GM12878 (cell line): ENCODE measurements at regions not wholly inside any gene's neighbourhood (a gene's known extent, or its start where the extent isn't known, plus 50 kb on each side); places are given as distances from the start of the nearest gene placed in this dataset.

ENCODE experiments used
- ATAC-seq: fragments of 200-7000 bp; cut with Tn5 transposase; 3 replicates; pipeline ENCODE4 v1.9.1; 2020; ENCODE audit warnings: mild to moderate bottlenecking, moderate library complexity
- BruUV-seq: library from RNA; stranded (reverse); fragments of 400-500 nt; replicated peaks from 2 replicates; lab custom pipeline; 2021; lab: Mats Ljungman, UMichigan
- CTCF ChIA-PET: fragments of 300-600 bp; sonication (Branson Sonifier 250); formaldehyde crosslinking; extraction: SDS; loops from one replicate; lab custom pipeline; 2021; ENCODE audit warnings: inconsistent platforms; lab: Yijun Ruan, JAX
- POLR2A ChIA-PET: fragments of 350-600 bp; formaldehyde crosslinking; extraction: SDS; loops from one replicate; lab custom pipeline; 2021; ENCODE audit warnings: inconsistent platforms; lab: Charles Lee
- RAD21 ChIA-PET: fragments of 300-600 bp; sonication (Branson Sonifier 250); formaldehyde crosslinking; loops from one replicate; lab custom pipeline; 2023; ENCODE audit warnings: antibody characterized with exemption; ENCODE audit not compliant: unreplicated experiment; lab: Charles Lee
- SMC1A ChIA-PET: fragments of 300-600 bp; sonication (Branson Sonifier 250); formaldehyde crosslinking; loops from one replicate; lab custom pipeline; 2023; ENCODE audit not compliant: unreplicated experiment, uncharacterized antibody; lab: Charles Lee
- DNase-seq: peaks from one replicate; pipeline ENCODE4 v3.0.0-alpha.2; 2011; ENCODE audit warnings: low read depth, low spot score
- FAIRE-seq: peaks from 3 replicates; lab custom pipeline; 2011; peaks lifted over from hg19 to GRCh38; lab: Jason Lieb, UNC
- H2AFZ ChIP-seq: 2 replicates; pipeline ENCODE4 v1.6.0; 2011; ENCODE audit warnings: low read depth, low read length, control low read depth; ENCODE audit not compliant: control insufficient read depth
- H3K27ac ChIP-seq: 2 replicates; pipeline ENCODE4 v1.5.1; 2011; ENCODE audit warnings: control low read depth; ENCODE audit not compliant: control insufficient read depth, insufficient read depth
- H3K27me3 ChIP-seq, 2 experiments: replicated peaks in 1 of 2; 2 replicates each; pipeline versions ENCODE4 v1.6.0 to v1.6.1; 2011; ENCODE audit warnings: low read length in 1 of 2; ENCODE audit not compliant: control insufficient read depth in 2 of 2, insufficient read depth in 2 of 2
- H3K36me3 ChIP-seq, 2 experiments: 2 replicates each; pipeline ENCODE4 v1.5.1; 2011; ENCODE audit warnings: low read length in 1 of 2; ENCODE audit not compliant: control insufficient read depth in 2 of 2, insufficient read depth in 2 of 2
- H3K4me1 ChIP-seq: 2 replicates; pipeline ENCODE4 v1.6.1; 2011; ENCODE audit warnings: mild to moderate bottlenecking, low read length, moderate library complexity, mixed read lengths; ENCODE audit not compliant: control insufficient read depth, insufficient read depth
- H3K4me2 ChIP-seq: 2 replicates; pipeline ENCODE4 v1.6.0; 2011; ENCODE audit warnings: control low read depth; ENCODE audit not compliant: control insufficient read depth, insufficient read depth
- H3K4me3 ChIP-seq: fragments of 200-600 bp; sonication (generic); 2 replicates; pipeline ENCODE4 v1.5.1; 2016
- H3K79me2 ChIP-seq: 2 replicates; pipeline ENCODE4 v1.6.0; 2011; ENCODE audit warnings: low read length; ENCODE audit not compliant: control insufficient read depth, insufficient read depth
- H3K9ac ChIP-seq: 2 replicates; pipeline ENCODE4 v1.8.0; 2011; ENCODE audit warnings: low read length, control low read depth, mixed read lengths; ENCODE audit not compliant: control insufficient read depth, insufficient read depth
- H3K9me3 ChIP-seq: replicated peaks from 3 replicates; pipeline ENCODE4 v1.5.1; 2011; ENCODE audit warnings: mild to moderate bottlenecking, low read length; ENCODE audit not compliant: control insufficient read depth, insufficient read depth
- H4K20me1 ChIP-seq: 2 replicates; pipeline ENCODE4 v1.6.0; 2011; ENCODE audit not compliant: control insufficient read depth, insufficient read depth
- BACH1 ChIP-seq: fragments of 450-650 bp; IDR thresholded peaks from 2 replicates; pipeline ENCODE4 v1.6.1; 2017; ENCODE audit warnings: mild to moderate bottlenecking, borderline replicate concordance
- JUNB ChIP-seq: IDR thresholded peaks from 2 replicates; pipeline ENCODE4 v1.6.1; 2016; ENCODE audit warnings: antibody characterized with exemption, mild to moderate bottlenecking
- JUND ChIP-seq: IDR thresholded peaks from 2 replicates; pipeline ENCODE4 v1.6.1; 2012; ENCODE audit warnings: low read depth, mild to moderate bottlenecking, low read length, improper control_type of control experiment, moderate library complexity
- MXI1 ChIP-seq: fragments of 150-350 bp; IDR thresholded peaks from 2 replicates; pipeline ENCODE4 v1.6.1; 2011; ENCODE audit warnings: low read depth, mild to moderate bottlenecking, inconsistent platforms, low read length, improper control_type of control experiment
- MYB ChIP-seq: fragments of 150-350 bp; IDR thresholded peaks from 2 replicates; pipeline ENCODE4 v1.6.1; 2014; ENCODE audit warnings: mild to moderate bottlenecking, low read depth, low read length, borderline replicate concordance
- NFYA ChIP-seq: IDR thresholded peaks from 2 replicates; pipeline ENCODE4 v1.6.1; 2011; ENCODE audit warnings: low read depth, mild to moderate bottlenecking, low read length, improper control_type of control experiment, borderline replicate concordance
- NFYB ChIP-seq: IDR thresholded peaks from 2 replicates; pipeline ENCODE4 v1.6.1; 2011; ENCODE audit warnings: low read depth, mild to moderate bottlenecking, low read length, improper control_type of control experiment, moderate library complexity; ENCODE audit not compliant: insufficient read depth
- NR2F1 ChIP-seq: fragments of 450-650 bp; conservative IDR thresholded peaks from 2 replicates; pipeline ENCODE4 v1.6.1; 2017; ENCODE audit warnings: mild to moderate bottlenecking
- RFX5 ChIP-seq: IDR thresholded peaks from 2 replicates; pipeline ENCODE4 v1.6.1; 2011; ENCODE audit warnings: low read depth, low read length, improper control_type of control experiment
- SMAD1 ChIP-seq: fragments of 450-650 bp; IDR thresholded peaks from 2 replicates; pipeline ENCODE4 v1.6.1; 2018; ENCODE audit warnings: mild to moderate bottlenecking, low read depth; ENCODE audit not compliant: partially characterized antibody
- WRNIP1 ChIP-seq: IDR thresholded peaks from 2 replicates; pipeline ENCODE4 v1.6.1; 2011; ENCODE audit warnings: low read depth, low read length, improper control_type of control experiment, borderline replicate concordance
- ZNF274 ChIP-seq: IDR thresholded peaks from one replicate; pipeline ENCODE4 v1.8.0; 2011; ENCODE audit not compliant: insufficient read length, insufficient read depth
- WGBS: methylation state at CpG from one replicate; pipeline ENCODE4 v1.1.6; 2016; ENCODE audit warnings: low lambda C conversion rate; ENCODE audit not compliant: insufficient replicate concordance, insufficient coverage; ENCODE audit errors: missing lambda C conversion rate; 5-methylcytosine and 5-hydroxymethylcytosine counted together
- in situ Hi-C: fragments of 300-500 bp; cut with MboI; formaldehyde crosslinking; loops from 9 replicates; pipeline ENCODE4 v1.14.3; 2018; ENCODE audit warnings: mixed read lengths
- intact Hi-C: fragments of 100-400 bp; cut with micrococcal nuclease; formaldehyde crosslinking; loops from one replicate; pipeline ENCODE4 v1.14.2; 2022; ENCODE audit not compliant: unreplicated experiment
- TF ChIP-seq, protein P1 (sequence below): fragments of 450-650 bp; formaldehyde crosslinking; IDR thresholded peaks from 2 replicates; pipeline ENCODE4 v1.5.0; 2022; ENCODE audit warnings: mild to moderate bottlenecking, missing genetic modification characterization

DNA sequence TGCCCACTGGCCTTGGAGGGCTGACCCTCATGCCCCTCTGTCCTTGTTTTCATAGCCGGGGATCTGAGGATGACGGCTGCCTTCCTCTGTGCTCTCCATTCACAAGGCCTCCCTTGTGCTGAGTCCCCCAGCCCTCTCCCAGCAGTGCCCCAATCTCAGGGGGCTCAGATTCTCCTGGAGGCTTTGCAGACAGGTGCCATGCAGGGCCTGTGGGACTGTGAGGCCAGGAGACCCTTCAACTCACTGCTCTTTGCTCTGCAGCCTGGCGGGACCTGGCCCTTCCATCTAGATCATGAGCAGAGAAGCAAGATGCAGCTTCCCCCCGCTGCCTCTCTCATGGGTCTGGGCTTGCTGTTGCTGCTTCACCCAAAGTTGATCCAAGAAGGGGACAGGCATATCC, 356.0 kb downstream of the BCL11B start:
- H3K27me3 ChIP-seq = no peaks in the 10 kb centered on the region
- ChIA-PET CTCF (no interaction called here), SMC1A (interaction anchor here (0.6 kb wide), 1 partner anchor 61 kb away, joined by 4 read pairs; no protein-coding TSS in a partner anchor), RAD21 (no interaction called here), POLR2A (no interaction called here)
- no peak overlapping the region for H3K9ac ChIP-seq
- H3K4me1 ChIP-seq = no peaks in the 10 kb centered on the region
- DNase-seq (no peak), FAIRE-seq (no peak), ATAC-seq (no peak)
- BruUV-seq = no TSS peak
- no peak overlapping the region for H3K4me2 ChIP-seq
- intact Hi-C loops = no loop called here
- in situ Hi-C loops = no loop called here
- WGBS = 2% methylated on average over 4 of the region's 4 CpGs
- TF ChIP-seq SMAD1 (no peak), MXI1 (no peak), ZNF274 (no peak), WRNIP1 (no peak), NFYA (no peak), JUNB (no peak)
- H2AFZ ChIP-seq = no peak overlapping the region
- H3K9me3 ChIP-seq = no peaks in the 10 kb centered on the region; the same call in 2 of the 3 replicates
- H3K36me3 ChIP-seq = no peaks in the 10 kb centered on the region
- no peak overlapping the region for H3K27ac ChIP-seq
- no peak overlapping the region for H3K4me3 ChIP-seq
- H3K79me2 ChIP-seq = no peaks in the 10 kb centered on the region
- H4K20me1 ChIP-seq = no peaks in the 10 kb centered on the region

DNA sequence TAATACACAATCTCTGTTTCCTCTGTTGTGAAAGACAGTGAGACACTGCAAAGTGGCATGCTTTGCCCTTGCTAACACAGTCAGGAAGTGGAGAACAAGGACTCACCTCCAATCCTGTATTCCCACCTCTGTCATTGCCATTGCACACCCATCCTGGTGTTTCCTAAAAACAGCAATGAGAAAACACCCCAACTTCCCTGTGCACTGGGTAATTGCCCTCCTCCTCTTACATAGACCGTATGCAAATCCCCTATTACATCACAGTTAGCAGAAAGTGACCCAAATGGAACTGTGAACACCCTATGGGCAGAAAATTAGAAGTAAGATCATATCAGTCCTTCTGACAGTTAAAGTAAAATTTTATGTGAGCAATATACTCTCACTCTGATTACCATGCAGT, 355.5 kb downstream of the BCL11B start:
- SMC1A ChIA-PET = interaction anchor here (0.6 kb wide), 1 partner anchor 61 kb away, joined by 4 read pairs; no protein-coding TSS in a partner anchor
- Histone ChIP-seq H3K9me3 (no peaks in the 10 kb centered on the region; the same call in 2 of the 3 replicates), H4K20me1 (no peaks in the 10 kb centered on the region), H3K9ac (no peak overlapping the region), H3K79me2 (no peaks in the 10 kb centered on the region), H3K4me2 (no peak overlapping the region), H3K4me3 (no peak overlapping the region), H3K27ac (no peak overlapping the region), H3K4me1 (no peaks in the 10 kb centered on the region), H3K27me3 (no peaks in the 10 kb centered on the region), H3K36me3 (no peaks in the 10 kb centered on the region), H2AFZ (no peak overlapping the region)
- in situ Hi-C loops (no loop called here), intact Hi-C loops (no loop called here)
- FAIRE-seq (no peak), DNase-seq (no peak), ATAC-seq (no peak)
- no TSS peak for BruUV-seq
- WGBS = 13% methylated on average over 1 of the region's 1 CpG
- POLR2A ChIA-PET = no interaction called here
- CTCF ChIA-PET = no interaction called here
- no peak for TF ChIP-seq BACH1
- no peak for TF ChIP-seq JUND
- no peak for TF ChIP-seq NFYB
- TF ChIP-seq, protein P1, sequence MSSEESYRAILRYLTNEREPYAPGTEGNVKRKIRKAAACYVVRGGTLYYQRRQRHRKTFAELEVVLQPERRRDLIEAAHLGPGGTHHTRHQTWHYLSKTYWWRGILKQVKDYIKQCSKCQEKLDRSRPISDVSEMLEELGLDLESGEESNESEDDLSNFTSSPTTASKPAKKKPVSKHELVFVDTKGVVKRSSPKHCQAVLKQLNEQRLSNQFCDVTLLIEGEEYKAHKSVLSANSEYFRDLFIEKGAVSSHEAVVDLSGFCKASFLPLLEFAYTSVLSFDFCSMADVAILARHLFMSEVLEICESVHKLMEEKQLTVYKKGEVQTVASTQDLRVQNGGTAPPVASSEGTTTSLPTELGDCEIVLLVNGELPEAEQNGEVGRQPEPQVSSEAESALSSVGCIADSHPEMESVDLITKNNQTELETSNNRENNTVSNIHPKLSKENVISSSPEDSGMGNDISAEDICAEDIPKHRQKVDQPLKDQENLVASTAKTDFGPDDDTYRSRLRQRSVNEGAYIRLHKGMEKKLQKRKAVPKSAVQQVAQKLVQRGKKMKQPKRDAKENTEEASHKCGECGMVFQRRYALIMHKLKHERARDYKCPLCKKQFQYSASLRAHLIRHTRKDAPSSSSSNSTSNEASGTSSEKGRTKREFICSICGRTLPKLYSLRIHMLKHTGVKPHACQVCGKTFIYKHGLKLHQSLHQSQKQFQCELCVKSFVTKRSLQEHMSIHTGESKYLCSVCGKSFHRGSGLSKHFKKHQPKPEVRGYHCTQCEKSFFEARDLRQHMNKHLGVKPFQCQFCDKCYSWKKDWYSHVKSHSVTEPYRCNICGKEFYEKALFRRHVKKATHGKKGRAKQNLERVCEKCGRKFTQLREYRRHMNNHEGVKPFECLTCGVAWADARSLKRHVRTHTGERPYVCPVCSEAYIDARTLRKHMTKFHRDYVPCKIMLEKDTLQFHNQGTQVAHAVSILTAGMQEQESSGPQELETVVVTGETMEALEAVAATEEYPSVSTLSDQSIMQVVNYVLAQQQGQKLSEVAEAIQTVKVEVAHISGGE (CRISPR knock-in tag) = no peak
- no peak for TF ChIP-seq MYB
- no peak for TF ChIP-seq NR2F1
- no peak for TF ChIP-seq RFX5
- RAD21 ChIA-PET = no interaction called here
